ENCODE measurements at regions not wholly inside any gene's neighbourhood (a gene's known extent, or its start where the extent isn't known, plus 50 kb on each side); places are given as distances from the start of the nearest gene placed in this dataset.

- TF ChIP-seq CTCF (conservative IDR thresholded peaks at IDR 0.05; ENCODE audit: low read length) (no peak), EZH2phosphoT487 (IDR thresholded peaks at IDR 0.05; ENCODE audit: borderline replicate concordance, low read depth, low read length) (no peak)
Observed at GRCh38 chr17:83148317-83149028, 69.1 kb downstream of the METRNL start.

Measured in OCI-LY7 (cell line).